Astrocyte of the hippocampus (primary cell): ENCODE measurements at regions not wholly inside any gene's neighbourhood (a gene's known extent, or its start where the extent isn't known, plus 50 kb on each side); places are given as distances from the start of the nearest gene placed in this dataset.
A peak's percentile ranks its signal among the peaks of the same experiment; 100 is the strongest.
"Not testable (repeated sequence)": the region's sequence is repeated elsewhere in the genome, so short reads cannot be mapped to it uniquely, and the experiment has no call there.

Experiments used
- DNase-seq: peaks from one replicate; pipeline ENCODE4 v3.0.0; 2011; ENCODE audit warnings: low read depth, low spot score

- no peak for DNase-seq
Observed at GRCh38 chr12:114827461-114827860, 143.5 kb upstream of the TBX3 start.

GRCh38 chr12:114826244-114826643, 142.3 kb upstream of the TBX3 start:
- DNase-seq, result no peak

GRCh38 chr12:114823724-114824123, 139.7 kb upstream of the TBX3 start:
- no peak for DNase-seq

GRCh38 chr12:114821570-114821969, 137.6 kb upstream of the TBX3 start:
- DNase-seq, result no peak

- no peak for DNase-seq
Observed at GRCh38 chr12:114820796-114821195, 136.8 kb upstream of the TBX3 start.

GRCh38 chr12:114817571-114818425, 133.8 kb upstream of the TBX3 start:
- no peak for DNase-seq

GRCh38 chr12:114815026-114815795, 131.2 kb upstream of the TBX3 start:
- no peak for DNase-seq

GRCh38 chr12:114812858-114813761, 129.1 kb upstream of the TBX3 start:
- DNase-seq, result peak; percentile 18

- DNase-seq, result no peak
Observed at GRCh38 chr12:114812384-114812783, 128.4 kb upstream of the TBX3 start.

GRCh38 chr12:114809097-114809496, 125.1 kb upstream of the TBX3 start:
- DNase-seq, result no peak

- not testable (repeated sequence) for DNase-seq
Observed at GRCh38 chr12:114801381-114801780, 117.4 kb upstream of the TBX3 start.

- DNase-seq, result not testable (repeated sequence)
Observed at GRCh38 chr12:114800566-114800965, 116.6 kb upstream of the TBX3 start.

GRCh38 chr12:114799574-114800487, 115.9 kb upstream of the TBX3 start:
- peak; percentile 22 for DNase-seq

GRCh38 chr12:114794049-114794558, 110.1 kb upstream of the TBX3 start:
- DNase-seq, result no peak

- DNase-seq, result no peak
Observed at GRCh38 chr12:114790276-114790675, 106.3 kb upstream of the TBX3 start.

- no peak for DNase-seq
Observed at GRCh38 chr12:114789821-114790220, 105.8 kb upstream of the TBX3 start.

GRCh38 chr12:114789276-114789675, 105.3 kb upstream of the TBX3 start:
- no peak for DNase-seq

GRCh38 chr12:114784526-114784925, 100.6 kb upstream of the TBX3 start:
- no peak for DNase-seq

GRCh38 chr12:114783089-114783618, 99.2 kb upstream of the TBX3 start:
- DNase-seq, result no peak

- DNase-seq, result no peak
Observed at GRCh38 chr12:114780746-114781399, 96.9 kb upstream of the TBX3 start.
